NCI-H2196 (cell line): ENCODE measurements at regions not wholly inside any gene's neighbourhood (a gene's known extent, or its start where the extent isn't known, plus 50 kb on each side); places are given as distances from the start of the nearest gene placed in this dataset.

Experiments
- DNase-seq: peaks from one replicate; lab custom pipeline; 2025; ENCODE audit not compliant: unreplicated experiment; lab: John Stamatoyannopoulos, UW

GRCh38 chr20:24738058-24738775, 210.9 kb upstream of the CST7 start:
- no peak for DNase-seq

- DNase-seq = no peak
Measured at GRCh38 chr20:24738981-24739633, 210.0 kb upstream of the CST7 start.

GRCh38 chr20:24739746-24740145, 209.3 kb upstream of the CST7 start:
- DNase-seq = no peak

GRCh38 chr20:24741493-24742072, 207.5 kb upstream of the CST7 start:
- DNase-seq = no peak

- DNase-seq = no peak
Measured at GRCh38 chr20:24742436-24742835, 206.6 kb upstream of the CST7 start.

GRCh38 chr20:24742989-24743388, 206.1 kb upstream of the CST7 start:
- DNase-seq = no peak

- no peak for DNase-seq
Measured at GRCh38 chr20:24743641-24744040, 205.4 kb upstream of the CST7 start.

GRCh38 chr20:24744747-24745146, 204.3 kb upstream of the CST7 start:
- no peak for DNase-seq

GRCh38 chr20:24745206-24745605, 203.9 kb upstream of the CST7 start:
- DNase-seq = no peak

GRCh38 chr20:24745617-24746350, 203.3 kb upstream of the CST7 start:
- DNase-seq = no peak

GRCh38 chr20:24746351-24746685, 202.8 kb upstream of the CST7 start:
- no peak for DNase-seq

- DNase-seq = no peak
Measured at GRCh38 chr20:24747010-24747712, 201.9 kb upstream of the CST7 start.

- no peak for DNase-seq
Measured at GRCh38 chr20:24747881-24748595, 201.0 kb upstream of the CST7 start.

GRCh38 chr20:24751551-24751950, 197.5 kb upstream of the CST7 start:
- no peak for DNase-seq

GRCh38 chr20:24752612-24753011, 196.5 kb upstream of the CST7 start:
- no peak for DNase-seq

GRCh38 chr20:24753130-24753529, 195.9 kb upstream of the CST7 start:
- no peak for DNase-seq

- DNase-seq = no peak
Measured at GRCh38 chr20:24754691-24755090, 194.4 kb upstream of the CST7 start.

GRCh38 chr20:24755411-24755922, 193.6 kb upstream of the CST7 start:
- no peak for DNase-seq

GRCh38 chr20:24756292-24757025, 192.6 kb upstream of the CST7 start:
- DNase-seq = no peak
